HCT116 (cell line): ENCODE measurements at regions not wholly inside any gene's neighbourhood (a gene's known extent, or its start where the extent isn't known, plus 50 kb on each side); places are given as distances from the start of the nearest gene placed in this dataset.

ENCODE experiments used
- ATAC-seq: fragments of 200-7000 bp; cut with Tn5 transposase; 2 replicates; pipeline ENCODE4 v1.9.1; 2020; ENCODE audit warnings: mild to moderate bottlenecking, moderate library complexity
- BruUV-seq: library from RNA; stranded (reverse); fragments of 400-500 nt; replicated peaks from 2 replicates; lab custom pipeline; 2021; lab: Mats Ljungman, UMichigan
- CTCF ChIA-PET: fragments of 300-600 bp; sonication (Branson Sonifier 250); formaldehyde crosslinking; loops from one replicate; lab custom pipeline; 2021; ENCODE audit warnings: antibody characterized with exemption; lab: Charles Lee
- POLR2A ChIA-PET: fragments of 300-600, 350-600 bp; sonication (Branson Sonifier 250); formaldehyde crosslinking; loops from one replicate; lab custom pipeline; 2021; ENCODE audit warnings: antibody characterized with exemption; lab: Charles Lee
- RAD21 ChIA-PET, 2 experiments: fragments of 300-600 bp; sonication (Branson Sonifier 250); formaldehyde crosslinking; loops; one replicate each; lab custom pipeline; 2023; ENCODE audit warnings: low total read pairs in 2 of 2; ENCODE audit not compliant: uncharacterized antibody in 2 of 2, unreplicated experiment in 2 of 2, low non-redundant PET in 1 of 2; lab: Charles Lee
- DNase-seq: peaks from one replicate; pipeline ENCODE4 v3.0.0-alpha.2; 2010; ENCODE audit warnings: low read depth, low spot score
- H2AFZ ChIP-seq: fragments of 200-600 bp; shearing (Covaris generic), sonication (generic); 2 replicates; pipeline ENCODE4 v1.6.1; 2017; ENCODE audit warnings: low read depth, mixed run types, mixed read lengths, antibody characterized with exemption, low read length; ENCODE audit not compliant: poor library complexity, severe bottlenecking
- H3K27ac ChIP-seq: 2 replicates; pipeline ENCODE4 v1.5.1; 2012; ENCODE audit warnings: low read depth, low read length
- H3K27me3 ChIP-seq: fragments of 200-600 bp; sonication (generic); 2 replicates; pipeline ENCODE4 v1.6.1; 2016; ENCODE audit warnings: mixed run types, low read length, mixed read lengths; ENCODE audit not compliant: insufficient read depth
- H3K36me3 ChIP-seq, 2 experiments: fragments of 200-500 bp in 1 of 2; fragments of 200-600 bp in 1 of 2; sonication (Bioruptor generic) in 1 of 2; sonication (generic) in 1 of 2; 2 replicates each; pipeline versions ENCODE4 v1.5.1 to v1.6.1; 2014 to 2016; ENCODE audit warnings: low read length in 2 of 2, inconsistent platforms in 1 of 2, mixed read lengths in 1 of 2, mixed run types in 1 of 2; ENCODE audit not compliant: insufficient read depth in 2 of 2, control insufficient read depth in 1 of 2
- H3K4me1 ChIP-seq, 2 experiments: fragments of 200-600 bp in 1 of 2; sonication (generic) in 1 of 2; 2 replicates each; pipeline versions ENCODE4 v1.5.1 to v1.6.1; 2012 to 2017; ENCODE audit warnings: low read length in 2 of 2, inconsistent platforms in 1 of 2, mild to moderate bottlenecking in 1 of 2, mixed read lengths in 1 of 2, mixed run types in 1 of 2, moderate library complexity in 1 of 2; ENCODE audit not compliant: insufficient read depth in 2 of 2, control insufficient read depth in 1 of 2
- H3K4me2 ChIP-seq: fragments of 200-600 bp; sonication (generic); 2 replicates; pipeline ENCODE4 v1.6.1; 2017; ENCODE audit warnings: mixed run types, low read length, mixed read lengths
- H3K4me3 ChIP-seq, 2 experiments: fragments of 200-600 bp in 1 of 2; sonication (generic) in 1 of 2; replicated peaks in 1 of 2; 2 replicates each; pipeline ENCODE4 v1.5.1; 2011 to 2016; ENCODE audit warnings: low read length in 2 of 2, control low read depth in 1 of 2, low read depth in 1 of 2, mild to moderate bottlenecking in 1 of 2, mixed read lengths in 1 of 2, mixed run types in 1 of 2
- H3K79me2 ChIP-seq: fragments of 200-600 bp; sonication (generic); 2 replicates; pipeline ENCODE4 v1.6.1; 2017; ENCODE audit warnings: mild to moderate bottlenecking, mixed run types, low read length, moderate library complexity, mixed read lengths; ENCODE audit not compliant: insufficient read depth
- H3K9ac ChIP-seq: fragments of 200-600 bp; sonication (generic); 2 replicates; pipeline ENCODE4 v1.6.1; 2016; ENCODE audit warnings: low read length, mixed read lengths
- H3K9me2 ChIP-seq: fragments of 200-600 bp; sonication (generic), shearing (Covaris generic); 2 replicates; pipeline ENCODE4 v1.6.1; 2017; ENCODE audit warnings: mixed run types, mild to moderate bottlenecking, moderate library complexity; ENCODE audit not compliant: insufficient read depth
- H3K9me3 ChIP-seq, 2 experiments: fragments of 200-500 bp in 1 of 2; fragments of 200-600 bp in 1 of 2; sonication (Bioruptor generic) in 1 of 2; sonication (generic) in 1 of 2; 2 replicates each; pipeline ENCODE4 v1.6.1; 2014 to 2017; ENCODE audit warnings: low read length in 2 of 2, mixed read lengths in 2 of 2, inconsistent platforms in 1 of 2, low read depth in 1 of 2, mild to moderate bottlenecking in 1 of 2, mixed run types in 1 of 2, moderate library complexity in 1 of 2; ENCODE audit not compliant: control insufficient read depth in 1 of 2, insufficient read depth in 1 of 2
- H4K20me1 ChIP-seq: fragments of 200-600 bp; sonication (generic), shearing (Covaris generic); 2 replicates; pipeline ENCODE4 v1.6.1; 2017; ENCODE audit warnings: mixed run types, mild to moderate bottlenecking, moderate library complexity; ENCODE audit not compliant: insufficient read depth
- ATF3 ChIP-seq: IDR thresholded peaks from 2 replicates; pipeline ENCODE4 v1.6.1; 2012
- CTCF ChIP-seq, 3 experiments: fragments of 200-600 bp in 1 of 3; sonication (generic) in 1 of 3; IDR thresholded peaks in 2 of 3; conservative IDR thresholded peaks in 1 of 3; 2 replicates each; pipeline ENCODE4 v1.5.1; 2012 to 2017; ENCODE audit warnings: low read depth in 2 of 3, low read length in 2 of 3, antibody characterized with exemption in 1 of 3, borderline replicate concordance in 1 of 3, control low read depth in 1 of 3, mild to moderate bottlenecking in 1 of 3, mixed read lengths in 1 of 3, mixed run types in 1 of 3, moderate library complexity in 1 of 3; ENCODE audit not compliant: insufficient read depth in 1 of 3
- JUND ChIP-seq: IDR thresholded peaks from 2 replicates; pipeline ENCODE4 v1.6.1; 2012
- ZBTB33 ChIP-seq: IDR thresholded peaks from 2 replicates; pipeline ENCODE4 v1.6.1; 2011; ENCODE audit warnings: mild to moderate bottlenecking, low read length, moderate library complexity; ENCODE audit not compliant: insufficient replicate concordance; ENCODE audit errors: extremely low read depth
- intact Hi-C: fragments of 100-400 bp; cut with micrococcal nuclease; formaldehyde crosslinking; loops from 2 replicates; pipeline ENCODE4 v1.10.0; 2022

- no peak for TF ChIP-seq ZBTB33
- no peak for TF ChIP-seq CTCF (IDR thresholded peaks at IDR 0.05 in 2 of 3, conservative IDR thresholded peaks at IDR 0.05 in 1 of 3; ENCODE audit: borderline replicate concordance in 1 of 3, insufficient read depth in 1 of 3, low read depth in 2 of 3, low read length in 2 of 3)
- no peak for TF ChIP-seq ATF3
- TF ChIP-seq, all 23 proteins: peak for 0
These were observed 246.3 kb upstream of the RREB1 start (continued) for GRCh38 chr6:6861351-6861894.

GRCh38 chr6:6861995-6862394, 245.8 kb upstream of the RREB1 start:
- no peak overlapping the region for H3K4me2 ChIP-seq
- DNase-seq: no peak
- TF ChIP-seq JUND (no peak), ZBTB33 (no peak)
- TF ChIP-seq, all 23 proteins: peak for 0
- POLR2A ChIA-PET: interaction anchor here (0.7 kb wide), 1 partner anchor 527 kb away, joined by 3 read pairs; the partner anchor contains the start of genes CAGE1 and RIOK1
- no TSS peak for BruUV-seq
- no peak overlapping the region for H3K9ac ChIP-seq
- no peaks in the 10 kb centered on the region for H3K36me3 ChIP-seq
- no peak overlapping the region for H3K4me3 ChIP-seq
- no peaks in the 10 kb centered on the region for H4K20me1 ChIP-seq
- H3K9me2 ChIP-seq: no peaks in the 10 kb centered on the region
- no peak for ATAC-seq
- RAD21 ChIA-PET: no interaction called here
- H3K9me3 ChIP-seq: no peaks in the 10 kb centered on the region
- no peaks in the 10 kb centered on the region for H3K27me3 ChIP-seq
- H3K4me1 ChIP-seq: peaks cover 2 to 10% of the 10 kb centered on the region in 2 experiments; a peak in 3 of 4 replicates
- no peak overlapping the region for H3K27ac ChIP-seq
- intact Hi-C loops: no loop called here
- CTCF ChIA-PET: no interaction called here
- H3K79me2 ChIP-seq: no peaks in the 10 kb centered on the region
- H2AFZ ChIP-seq: no peak overlapping the region
